Hippocampal formation (tissue), 2 donors: ENCODE measurements at regions not wholly inside any gene's neighbourhood (a gene's known extent, or its start where the extent isn't known, plus 50 kb on each side); places are given as distances from the start of the nearest gene placed in this dataset.
"Not testable (repeated sequence)": the region's sequence is repeated elsewhere in the genome, so short reads cannot be mapped to it uniquely, and the experiment has no call there.

Source experiments
- DNase-seq, 2 donors: peaks; one replicate each; lab custom pipeline; 2025; lab: John Stamatoyannopoulos, UW

DNA sequence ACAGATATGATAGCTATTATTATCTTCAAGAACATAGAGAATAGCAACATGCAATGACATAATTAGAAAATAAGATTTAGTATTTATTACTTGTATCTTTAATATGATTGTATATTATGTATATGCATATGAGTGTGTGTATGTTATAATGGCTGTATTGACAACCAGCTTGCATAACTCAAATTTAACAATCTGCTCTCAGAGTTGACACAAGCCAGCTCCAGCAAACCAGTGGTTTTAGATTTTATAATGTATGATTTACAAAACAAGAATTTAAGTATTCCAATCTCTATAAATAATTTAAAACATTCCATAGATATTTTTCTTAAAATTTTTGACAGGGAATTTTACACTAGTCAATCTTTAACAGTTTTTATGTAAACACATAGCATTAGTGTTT is 935.9 kb upstream of the EPHA5 start:
- no peak for DNase-seq

DNA sequence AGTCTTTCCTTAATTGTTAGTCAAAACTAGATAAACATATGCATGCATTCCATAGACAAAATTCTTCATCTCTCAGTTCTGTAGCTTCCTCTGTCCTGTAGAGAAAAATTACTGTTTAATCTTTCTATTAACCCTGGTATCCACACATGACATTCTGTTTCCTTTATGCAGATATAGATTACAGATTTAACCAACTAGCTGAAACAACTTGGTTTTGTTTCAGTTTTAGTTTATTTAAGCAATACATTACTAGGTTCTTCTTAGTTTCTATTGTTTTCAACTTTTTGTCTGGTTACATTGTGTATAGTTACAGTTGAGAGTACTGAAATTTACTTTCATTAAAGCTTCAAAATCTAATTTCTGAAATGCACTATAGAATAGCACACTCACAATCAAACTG is 933.9 kb upstream of the EPHA5 start:
- DNase-seq: no peak

DNA sequence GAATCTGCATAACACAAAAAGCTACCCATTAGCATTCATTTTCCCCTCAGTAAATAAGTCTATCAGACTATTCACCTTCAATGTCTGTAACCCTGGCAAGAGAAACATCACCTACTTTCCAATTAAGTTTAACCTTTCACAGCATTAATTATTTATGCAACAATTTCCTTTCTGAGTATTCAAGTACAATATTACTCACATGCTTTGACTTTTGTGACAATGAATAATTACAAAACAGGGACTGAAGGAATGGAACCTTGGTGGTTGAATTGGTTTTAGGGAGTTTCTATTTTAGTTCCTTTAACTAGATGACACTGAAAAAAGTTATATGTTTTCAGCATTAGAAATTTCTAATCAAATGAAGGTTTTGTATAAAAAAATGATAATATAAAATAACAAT is 932.3 kb upstream of the EPHA5 start:
- no peak for DNase-seq

DNA sequence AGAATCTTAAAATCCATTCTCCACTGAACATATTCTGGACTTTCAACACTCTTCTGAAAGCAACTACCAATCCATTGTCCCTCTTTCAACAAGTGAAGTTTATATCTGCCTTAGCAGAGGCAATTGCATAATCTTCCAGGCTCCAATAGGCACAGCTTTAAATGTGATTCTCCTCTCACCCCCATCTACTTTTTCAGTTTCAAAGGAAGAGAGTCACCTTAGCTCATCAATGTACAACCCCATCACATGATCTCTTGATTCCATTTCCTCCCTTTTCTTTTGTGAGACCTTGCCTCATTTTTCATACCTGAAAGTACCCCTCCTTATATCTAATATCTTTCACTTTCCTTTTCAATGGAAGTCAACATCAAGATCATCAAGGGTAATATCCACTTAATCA is 921.7 kb upstream of the EPHA5 start:
- DNase-seq: no peak

DNA sequence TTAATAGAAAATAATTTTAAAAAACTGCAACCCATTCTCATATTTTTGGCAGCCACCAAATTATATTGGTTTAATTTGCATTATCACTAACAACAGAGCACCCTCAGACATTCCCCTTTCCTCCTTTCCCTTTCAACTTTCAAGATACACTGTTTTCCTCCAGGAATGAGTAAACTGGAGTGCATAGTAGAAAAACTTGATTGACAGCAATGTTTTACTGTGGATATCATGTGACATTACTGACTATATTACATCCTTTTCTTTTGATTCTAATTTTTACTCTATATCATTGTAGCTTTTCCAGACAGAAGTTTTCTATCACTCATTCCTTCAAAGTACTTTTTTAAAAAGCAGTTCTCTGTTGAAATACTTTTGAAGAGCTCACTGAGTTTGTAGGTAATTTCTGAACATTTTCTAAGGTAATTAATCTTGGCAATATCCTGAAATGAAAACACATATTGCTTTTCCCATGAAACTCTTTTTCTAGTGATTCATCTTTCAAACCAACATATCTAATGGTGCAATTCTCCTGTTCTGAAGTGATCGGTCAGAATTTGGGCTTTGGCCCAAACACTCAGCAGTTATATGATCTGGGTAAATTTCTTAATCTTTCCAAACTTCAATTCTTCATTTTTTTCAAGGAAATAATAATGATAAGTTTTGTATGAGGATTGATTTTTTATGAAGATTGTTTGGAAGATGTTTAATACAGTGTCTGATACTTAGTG is 920.4 kb upstream of the EPHA5 start:
- no peak for DNase-seq

DNA sequence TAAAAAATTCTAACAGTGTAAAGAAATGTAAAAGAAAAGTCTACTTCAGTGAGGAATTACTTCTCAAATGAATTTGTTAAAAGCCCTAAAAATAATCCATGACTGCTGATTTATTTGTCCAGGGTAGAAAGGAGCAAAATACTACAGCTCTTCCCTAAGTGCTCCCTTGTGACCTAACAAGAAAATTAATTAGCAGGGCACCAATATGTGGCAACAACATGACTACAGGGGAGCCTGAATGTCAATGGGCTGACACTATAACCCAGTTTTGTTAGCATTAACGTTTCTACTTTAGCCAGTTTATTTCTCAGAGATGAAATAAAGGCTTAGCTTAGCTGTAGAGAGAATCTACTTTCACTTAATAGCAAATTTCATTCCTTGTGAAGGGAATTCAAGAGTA is 918.9 kb upstream of the EPHA5 start:
- no peak for DNase-seq

DNA sequence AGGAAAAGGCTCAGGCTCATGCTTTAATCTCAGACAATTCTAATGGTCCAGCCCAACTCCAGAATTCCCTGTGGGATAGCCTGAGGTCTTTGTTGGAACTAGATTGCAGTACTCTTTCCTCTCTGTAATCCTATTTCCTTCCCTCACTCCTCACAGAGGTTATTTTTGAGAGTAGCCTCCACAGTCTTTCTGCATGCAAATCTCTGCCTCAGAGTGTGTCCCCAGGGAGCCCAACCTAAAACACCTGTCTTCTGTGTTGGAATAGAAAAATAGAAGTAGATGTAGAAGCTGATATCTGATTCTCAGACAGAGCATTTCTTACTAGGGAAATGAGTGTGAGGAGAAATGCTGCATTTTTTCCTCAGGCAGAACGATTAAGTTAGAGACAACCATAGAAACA is 915.5 kb upstream of the EPHA5 start:
- no peak for DNase-seq

DNA sequence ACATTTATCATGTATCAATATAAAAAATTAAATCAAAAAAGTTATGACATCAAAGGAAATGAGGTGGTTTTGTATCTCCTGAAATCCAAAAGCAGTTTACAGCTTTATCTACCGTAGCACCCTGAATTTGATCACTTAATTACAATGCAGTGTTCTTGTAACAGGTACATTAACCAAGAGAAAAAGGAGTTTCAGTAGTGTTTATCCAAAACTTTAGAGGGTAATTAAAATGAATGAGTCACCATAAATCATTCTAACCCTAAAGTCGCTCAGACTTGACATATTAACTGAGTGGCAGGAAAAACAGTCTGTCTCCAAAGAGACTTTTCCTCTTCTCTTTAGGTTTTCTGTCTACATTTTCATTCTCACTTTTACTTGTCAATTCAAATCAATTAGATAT is 907.6 kb upstream of the EPHA5 start:
- no peak for DNase-seq

DNA sequence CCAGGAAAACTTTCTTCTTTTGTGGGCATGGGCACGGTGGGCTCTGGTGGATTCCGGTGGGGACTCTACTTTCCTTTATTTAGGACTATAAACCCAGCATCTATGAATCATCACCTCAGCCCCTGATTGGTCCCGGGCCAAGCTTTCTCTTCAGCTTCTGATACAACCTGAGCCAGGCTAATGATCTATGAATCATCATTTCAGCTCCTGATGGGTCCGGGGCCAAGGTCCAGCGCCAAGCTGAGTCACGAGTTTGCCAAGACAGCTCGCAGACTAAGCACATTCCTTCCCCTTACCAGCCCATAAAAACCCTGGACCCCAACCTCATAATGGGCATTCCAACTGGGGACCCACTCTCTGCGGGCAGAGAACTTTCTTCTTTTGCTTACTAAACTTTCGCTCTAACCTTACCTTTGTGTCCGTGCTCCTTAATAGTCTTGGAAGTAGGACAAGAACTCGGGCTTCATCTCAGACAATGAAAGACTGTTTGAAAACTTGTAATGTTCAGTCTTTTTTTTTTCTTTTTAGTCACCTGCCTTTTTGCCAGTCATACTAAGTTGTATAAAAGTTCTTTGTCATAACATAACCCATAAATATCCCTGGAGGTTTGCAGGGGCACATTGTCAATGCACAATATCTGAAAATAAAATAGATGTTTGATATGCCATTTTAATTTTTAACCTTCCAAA is 904.9 kb upstream of the EPHA5 start:
- no peak for DNase-seq

DNA sequence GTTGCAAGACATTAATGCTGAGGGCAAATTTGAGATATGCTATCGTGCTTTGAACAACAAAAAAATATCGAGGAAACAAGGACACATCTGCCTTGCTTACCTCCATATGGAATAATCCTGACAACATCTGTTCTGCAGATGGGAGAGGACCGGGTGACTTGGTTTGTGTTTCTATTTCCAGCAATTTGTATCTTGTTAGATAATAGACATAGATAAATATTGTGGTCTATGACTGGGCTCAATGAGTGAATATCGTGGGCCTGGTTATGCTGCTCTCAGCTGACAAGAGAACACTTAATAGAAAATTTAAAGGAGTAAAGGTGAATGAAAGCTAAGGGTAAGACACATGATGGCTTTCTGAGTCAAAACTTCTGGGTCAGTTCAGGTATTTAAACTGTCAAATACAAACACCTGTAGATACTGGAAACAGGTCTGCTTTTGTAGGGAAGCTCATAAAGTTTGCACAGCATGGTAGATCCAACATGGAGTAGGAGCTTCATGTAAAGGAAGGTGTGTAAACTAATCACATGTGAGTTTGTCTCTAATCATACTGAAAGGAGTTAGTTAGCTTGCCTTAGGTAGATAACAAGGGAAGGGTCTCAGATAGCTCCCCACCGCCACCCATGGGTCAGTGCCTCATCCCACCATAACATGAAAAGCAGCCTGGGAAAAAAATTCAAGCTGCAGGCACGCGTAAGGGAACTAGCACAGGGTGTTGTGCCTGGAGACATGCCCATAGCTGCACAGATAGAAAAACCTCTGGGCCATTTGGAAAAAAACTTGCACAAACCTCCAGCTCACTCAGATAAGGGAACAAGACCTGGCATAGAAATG is 904.1 kb upstream of the EPHA5 start:
- no peak for DNase-seq

DNA sequence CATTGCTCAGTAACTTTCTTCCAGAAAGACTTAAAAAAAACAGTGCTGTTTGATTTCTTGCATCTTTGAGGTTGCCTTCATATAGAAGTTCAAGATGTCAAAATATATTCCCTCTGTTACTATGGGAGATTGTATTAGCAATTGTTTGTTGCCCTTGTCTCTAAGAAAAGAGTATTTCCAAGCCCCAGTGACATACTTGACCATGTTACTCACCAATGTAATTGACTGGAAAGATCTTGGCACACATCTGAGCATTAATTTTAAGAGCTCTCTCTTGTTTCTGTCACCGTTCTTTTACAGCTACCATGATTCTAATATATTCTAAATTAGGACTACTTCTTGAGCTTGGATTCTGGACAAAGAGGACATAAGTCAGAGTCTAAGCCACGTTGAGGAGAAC is 902.7 kb upstream of the EPHA5 start:
- DNase-seq: no peak

DNA sequence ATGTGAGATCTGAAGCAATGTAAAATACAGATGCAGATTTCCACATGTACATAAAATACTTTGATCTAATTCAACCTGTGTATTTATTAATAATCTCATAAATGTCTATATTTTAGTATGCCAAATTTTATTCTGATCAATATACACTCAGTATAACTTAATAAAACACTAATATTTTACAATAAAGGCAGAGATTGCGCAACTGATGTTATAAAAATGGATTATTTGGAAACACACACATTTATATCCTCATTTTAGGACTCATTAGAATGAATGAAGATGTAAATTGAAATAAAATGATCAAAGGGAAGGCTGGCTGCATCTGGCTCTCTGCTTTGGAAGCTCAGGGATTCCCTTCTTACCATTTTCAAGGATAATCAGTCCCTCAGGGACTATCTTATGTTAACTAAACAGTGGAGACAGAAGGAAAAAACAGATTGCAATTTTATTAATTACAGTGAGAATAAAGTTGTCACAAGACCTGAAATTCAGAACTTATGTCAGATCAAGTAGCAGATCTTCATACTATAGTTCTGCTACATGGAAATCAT is 900.9 kb upstream of the EPHA5 start:
- no peak for DNase-seq

DNA sequence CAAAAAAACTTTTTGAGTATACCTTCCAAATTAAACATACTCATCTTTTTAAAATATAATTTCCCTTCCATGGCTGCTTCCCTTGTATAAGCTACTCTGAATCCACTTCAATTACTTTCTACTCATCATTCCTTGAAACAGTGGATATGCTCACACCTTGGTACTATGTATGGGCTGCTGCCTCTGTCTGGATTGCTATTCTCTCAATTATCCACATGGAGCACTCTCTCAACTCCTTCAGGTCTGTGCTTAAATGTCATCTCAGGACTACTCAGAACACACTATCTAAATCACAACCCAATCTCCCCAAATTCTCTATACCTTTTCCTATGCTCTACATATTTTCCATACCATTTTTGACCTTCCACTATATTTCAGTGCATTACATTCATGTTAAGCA is 898.9 kb upstream of the EPHA5 start:
- no peak for DNase-seq

DNA sequence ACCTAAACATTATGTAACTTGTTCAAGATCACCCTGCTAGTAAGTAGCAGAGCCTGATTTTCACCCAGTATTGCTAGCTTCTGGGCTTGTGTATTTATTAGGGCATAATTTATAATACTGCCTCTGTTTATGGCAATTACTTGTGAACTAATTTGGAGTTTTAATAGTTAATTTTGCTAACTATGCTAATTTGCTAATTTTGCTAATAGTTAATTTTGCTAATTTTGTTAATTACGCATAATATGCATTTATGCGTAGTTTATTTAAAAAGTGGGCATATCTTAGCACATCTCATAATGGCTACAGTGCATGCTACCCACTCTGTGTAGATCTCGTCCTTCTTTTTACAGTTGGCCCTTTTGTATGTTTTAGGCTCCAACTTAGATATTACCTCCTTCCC is 898.1 kb upstream of the EPHA5 start:
- DNase-seq: no peak

DNA sequence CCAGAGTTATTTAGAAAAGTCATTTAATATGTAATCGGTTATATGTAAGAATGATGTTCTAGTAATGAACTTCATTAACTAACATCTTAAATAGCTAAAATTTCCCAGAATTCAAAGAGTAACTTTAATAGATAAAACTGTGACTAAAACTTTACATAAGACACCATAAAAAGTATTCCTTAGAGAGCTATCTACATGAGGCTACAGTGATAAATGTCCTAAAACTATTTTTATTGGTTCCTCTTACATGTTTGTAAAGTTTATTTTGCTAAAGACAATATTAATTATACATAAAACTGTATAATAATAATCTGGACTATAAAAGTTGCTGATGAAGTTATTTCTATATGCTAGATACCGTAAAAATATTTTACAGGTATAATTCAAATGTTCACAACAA is 897.7 kb upstream of the EPHA5 start:
- no peak for DNase-seq

DNA sequence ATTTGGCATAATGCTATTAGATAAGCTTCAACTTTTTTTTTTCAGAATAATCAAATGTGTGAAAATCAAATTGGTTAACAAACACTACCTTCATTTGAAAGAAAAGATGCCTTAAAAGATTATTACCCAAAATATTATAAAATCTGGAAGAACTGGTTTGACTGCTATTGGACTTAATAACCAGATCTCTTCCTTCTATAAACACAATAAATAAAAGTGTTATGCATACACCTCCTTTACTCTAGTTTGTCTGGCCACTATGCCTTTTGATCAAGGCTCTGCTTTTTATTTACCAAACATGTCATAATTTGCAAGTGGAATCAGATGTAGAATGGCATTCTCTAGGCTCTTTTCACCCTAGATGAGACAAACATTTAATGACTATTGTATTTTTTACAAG is 897.3 kb upstream of the EPHA5 start:
- no peak for DNase-seq

DNA sequence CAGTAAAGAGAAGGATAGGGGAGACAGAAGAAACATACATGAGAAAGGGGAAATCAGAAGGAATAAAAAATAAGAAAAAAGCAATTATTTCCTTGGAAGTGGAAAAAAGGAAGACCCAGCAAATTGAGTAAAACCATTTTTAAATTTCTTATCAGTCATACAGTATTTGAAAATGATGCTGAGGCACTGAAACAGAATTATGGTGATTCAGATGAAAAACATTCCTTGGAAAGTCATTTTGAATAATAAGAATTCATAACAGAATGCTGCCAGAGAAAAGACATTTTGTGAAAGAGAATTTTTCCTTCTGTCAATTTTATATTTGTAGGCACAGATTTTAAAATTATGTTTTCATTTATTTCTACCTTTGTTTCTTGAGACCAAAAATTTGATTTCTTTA is 895.5 kb upstream of the EPHA5 start:
- DNase-seq: no peak

DNA sequence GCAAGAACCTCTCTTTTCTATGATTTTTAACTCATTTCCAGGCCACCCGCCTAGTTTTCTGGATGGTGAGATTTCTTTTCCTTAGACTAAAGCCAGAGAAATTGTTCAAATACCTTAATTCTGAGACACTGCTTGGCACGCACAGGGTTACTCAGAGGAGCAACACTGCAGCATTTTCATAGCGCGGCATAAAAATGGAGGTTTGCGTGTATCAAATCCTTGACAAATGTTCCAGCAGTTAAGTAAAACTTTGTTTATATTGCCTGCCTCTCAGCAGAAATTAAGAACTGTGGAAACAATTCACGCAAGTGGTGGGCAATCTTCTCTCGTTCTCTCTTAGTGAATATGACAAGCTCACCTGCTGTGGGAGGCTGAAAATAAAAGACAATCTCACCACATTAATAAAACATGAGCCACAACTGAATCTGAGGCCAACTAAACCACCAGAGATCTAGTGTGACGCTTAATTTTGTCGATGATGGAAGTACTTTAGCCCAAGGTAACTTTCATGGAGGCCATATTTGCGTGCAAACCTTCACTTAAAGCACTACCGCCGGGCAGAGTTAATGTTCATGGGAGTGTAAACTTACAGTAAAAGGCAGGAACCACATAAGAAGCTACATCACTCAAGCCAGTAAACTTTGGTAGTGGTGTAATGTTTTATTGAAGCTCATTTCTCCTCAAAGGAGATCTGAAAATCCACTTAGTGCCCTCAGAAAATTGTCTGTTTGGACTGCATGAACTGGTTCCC is 894.8 kb upstream of the EPHA5 start:
- no peak for DNase-seq

DNA sequence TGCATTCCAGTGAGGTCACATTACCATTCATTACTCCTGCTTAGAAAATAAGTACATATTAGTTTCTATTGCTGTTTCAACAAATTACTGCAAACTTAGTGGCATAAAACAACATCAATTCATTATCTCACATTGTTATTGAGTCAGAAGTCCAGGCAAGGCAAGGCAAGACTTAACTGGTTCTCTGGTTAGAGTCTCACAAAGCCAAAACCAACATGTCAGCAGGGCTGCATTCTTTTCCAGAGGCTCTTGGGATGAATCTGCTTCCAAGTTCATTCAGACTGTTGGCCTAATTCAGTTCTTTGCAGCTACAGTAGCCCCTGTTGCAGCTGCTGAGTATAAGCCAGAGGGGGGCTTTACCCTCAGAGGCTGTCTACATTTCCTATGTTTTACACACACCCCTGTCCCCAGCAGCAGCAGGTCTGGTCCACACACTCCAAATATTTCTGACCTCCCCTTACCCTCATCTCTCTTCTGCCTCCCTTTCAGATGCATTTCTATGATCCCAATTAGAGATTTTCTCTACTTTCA is 892.1 kb upstream of the EPHA5 start:
- DNase-seq: no peak

DNA sequence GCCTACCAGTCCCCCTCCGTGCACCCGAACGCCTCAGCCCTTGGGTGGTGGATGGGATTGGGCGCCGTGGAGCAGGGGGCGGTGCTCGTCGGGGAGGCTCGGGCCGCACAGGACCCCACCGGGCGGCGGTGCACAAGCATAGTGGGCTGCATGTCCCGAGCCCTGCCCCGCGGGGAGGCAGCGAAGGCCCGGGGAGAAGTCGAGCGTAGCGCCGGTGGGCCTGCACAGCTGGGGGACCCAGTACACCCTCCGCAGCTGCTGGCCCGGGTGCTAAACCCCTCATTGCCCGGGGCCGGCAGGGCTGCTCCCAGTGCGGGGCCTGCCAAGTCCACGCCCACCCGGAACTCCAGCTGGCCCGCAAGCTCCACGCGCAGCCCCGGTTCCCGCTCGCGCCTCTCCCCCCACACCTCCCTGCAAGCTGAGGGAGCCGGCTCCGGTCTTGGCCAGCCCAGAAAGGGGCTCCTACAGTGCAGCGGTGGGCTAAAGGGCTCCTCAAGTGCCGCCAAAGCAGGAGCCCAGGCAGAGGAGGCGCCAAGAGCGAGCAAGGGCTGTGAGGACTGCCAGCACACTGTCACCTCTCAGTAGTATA is 891.3 kb upstream of the EPHA5 start:
- not testable (repeated sequence) for DNase-seq

DNA sequence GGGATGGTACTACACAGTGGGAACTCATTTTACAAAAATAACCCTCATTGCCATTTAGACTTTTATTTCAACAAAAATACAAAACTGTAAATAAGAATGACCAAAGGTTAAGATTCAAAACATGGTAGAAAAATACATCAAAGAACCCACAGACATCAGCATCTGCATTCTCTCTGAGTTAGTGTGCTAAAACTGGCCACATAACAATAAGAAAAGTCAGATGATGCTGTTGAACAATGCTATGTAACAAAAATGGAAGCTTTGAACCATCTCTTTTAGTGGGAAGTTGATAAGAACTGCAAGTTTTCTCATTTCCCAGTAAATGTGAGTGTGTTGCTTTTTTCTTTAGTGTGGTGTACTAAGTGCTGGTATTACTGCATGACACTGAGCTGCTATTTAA is 888.4 kb upstream of the EPHA5 start:
- no peak for DNase-seq
